ENCODE measurements at regions not wholly inside any gene's neighbourhood (a gene's known extent, or its start where the extent isn't known, plus 50 kb on each side); places are given as distances from the start of the nearest gene placed in this dataset.

DNA sequence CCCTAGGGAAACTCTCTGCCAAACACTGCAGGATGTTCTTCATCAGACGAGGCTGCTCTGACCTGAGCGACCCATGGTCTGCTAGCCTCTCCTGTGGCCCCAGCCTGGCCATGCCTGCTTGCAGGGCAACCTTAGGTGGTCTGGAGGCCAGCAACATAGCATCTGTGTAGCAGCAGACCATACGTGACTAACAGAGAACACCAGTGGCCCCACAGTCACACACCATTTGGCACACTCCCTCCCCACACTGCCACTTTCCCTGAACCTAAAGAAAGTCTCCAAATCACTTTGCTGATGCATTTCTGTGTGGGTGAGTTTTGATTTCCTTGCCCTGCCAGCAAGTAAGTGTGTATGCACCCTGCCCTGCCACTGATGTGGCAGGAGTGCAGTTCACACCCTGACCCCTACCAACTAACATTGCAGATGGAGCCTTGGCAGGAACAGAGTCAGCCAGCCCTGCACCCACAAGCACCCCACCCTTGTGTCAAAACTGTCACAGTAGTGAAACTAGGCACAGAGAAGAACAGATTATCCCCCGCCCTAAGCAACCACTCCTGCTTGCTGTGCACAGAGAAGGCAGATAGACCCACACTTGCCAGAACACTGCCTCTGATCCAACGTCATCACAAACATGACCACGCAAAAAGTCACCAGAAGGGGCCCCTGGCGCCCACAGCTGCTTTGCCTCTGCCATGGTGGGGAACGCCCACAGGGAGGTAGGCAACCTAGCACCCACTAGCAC is 249.1 kb downstream of the SPIN4 start:
- intact Hi-C loops (cut with DNase I): no loop called here
- 60 to 77% (median 74%) methylated on average over 4 to 8 of the region's 8 CpGs for WGBS, 3 donors
- Histone ChIP-seq H3K9me3 (no peaks in the 10 kb centered on the region), H3K4me3 (no peak overlapping the region), H3K27ac (no peak overlapping the region), H3K27me3 (ENCODE audit: insufficient read depth in 3 of 3, low read length in 2 of 3) (peaks cover 0 to 4% (median 0%) of the 10 kb centered on the region in 3 donors), H3K36me3 (ENCODE audit: insufficient read depth in 1 of 2, low read depth in 1 of 2) (no peaks in the 10 kb centered on the region), H3K4me1 (no peaks in the 10 kb centered on the region)
- DNase-seq: no peak
- ATAC-seq: no peak
- TF ChIP-seq, protein P1, sequence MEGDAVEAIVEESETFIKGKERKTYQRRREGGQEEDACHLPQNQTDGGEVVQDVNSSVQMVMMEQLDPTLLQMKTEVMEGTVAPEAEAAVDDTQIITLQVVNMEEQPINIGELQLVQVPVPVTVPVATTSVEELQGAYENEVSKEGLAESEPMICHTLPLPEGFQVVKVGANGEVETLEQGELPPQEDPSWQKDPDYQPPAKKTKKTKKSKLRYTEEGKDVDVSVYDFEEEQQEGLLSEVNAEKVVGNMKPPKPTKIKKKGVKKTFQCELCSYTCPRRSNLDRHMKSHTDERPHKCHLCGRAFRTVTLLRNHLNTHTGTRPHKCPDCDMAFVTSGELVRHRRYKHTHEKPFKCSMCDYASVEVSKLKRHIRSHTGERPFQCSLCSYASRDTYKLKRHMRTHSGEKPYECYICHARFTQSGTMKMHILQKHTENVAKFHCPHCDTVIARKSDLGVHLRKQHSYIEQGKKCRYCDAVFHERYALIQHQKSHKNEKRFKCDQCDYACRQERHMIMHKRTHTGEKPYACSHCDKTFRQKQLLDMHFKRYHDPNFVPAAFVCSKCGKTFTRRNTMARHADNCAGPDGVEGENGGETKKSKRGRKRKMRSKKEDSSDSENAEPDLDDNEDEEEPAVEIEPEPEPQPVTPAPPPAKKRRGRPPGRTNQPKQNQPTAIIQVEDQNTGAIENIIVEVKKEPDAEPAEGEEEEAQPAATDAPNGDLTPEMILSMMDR (IDR thresholded peaks at IDR 0.05): no peak

DNA sequence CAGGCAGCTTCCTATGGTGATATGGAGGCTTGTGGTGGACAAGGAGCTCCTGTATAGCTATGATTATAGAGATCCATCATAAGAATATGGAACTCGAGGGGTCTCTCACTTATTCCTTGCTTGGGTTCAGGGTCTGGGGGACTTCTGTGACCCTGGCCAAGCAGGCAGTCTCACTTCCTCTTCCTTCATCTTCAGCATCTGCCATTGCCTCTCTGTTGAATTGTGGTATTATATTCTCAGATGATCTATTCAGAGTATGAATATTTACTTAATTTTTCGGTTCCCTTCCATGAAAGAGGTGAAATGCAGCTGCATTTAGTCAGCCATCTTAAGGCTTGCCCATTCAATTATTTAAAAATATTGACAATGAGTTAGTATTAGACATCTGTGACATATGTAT is 292.9 kb downstream of the SPIN4 start:
- DNase-seq (no peak), ATAC-seq (no peak)
- TF ChIP-seq, protein P1 (IDR thresholded peaks at IDR 0.05): no peak
- intact Hi-C loops (cut with DNase I): no loop called here
- peaks cover 5% of the 10 kb centered on the region for H3K9me3 ChIP-seq
- 18 to 21% (median 19%) methylated on average over 2 of the region's 2 CpGs for WGBS, 3 donors
- no peak overlapping the region for H3K4me3 ChIP-seq
- no peaks in the 10 kb centered on the region for H3K4me1 ChIP-seq
- H3K36me3 ChIP-seq (ENCODE audit: insufficient read depth in 1 of 2, low read depth in 1 of 2): no peaks in the 10 kb centered on the region
- no peak overlapping the region for H3K27ac ChIP-seq
- H3K27me3 ChIP-seq (ENCODE audit: insufficient read depth in 3 of 3, low read length in 2 of 3): peaks cover 0 to 12% (median 0%) of the 10 kb centered on the region in 3 donors

DNA sequence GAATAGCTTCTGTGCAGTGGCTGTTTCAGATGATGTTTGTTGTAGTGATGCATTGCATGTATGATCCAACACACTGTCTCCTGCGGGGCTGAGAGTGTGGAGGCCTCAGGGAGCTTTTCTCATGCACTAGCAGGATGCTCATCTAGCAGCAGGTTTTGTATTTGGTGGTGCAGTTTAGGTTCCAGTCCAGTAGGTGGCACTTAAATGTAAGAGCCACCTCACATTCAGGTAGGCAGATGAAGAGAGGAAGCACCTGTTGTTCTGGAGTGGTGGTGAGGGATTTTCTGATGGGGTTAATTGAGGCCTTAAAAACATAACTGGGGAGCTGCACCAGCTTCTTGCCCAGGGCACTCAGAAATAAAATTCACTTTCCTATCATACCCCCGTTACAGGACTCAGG is 300.9 kb downstream of the SPIN4 start:
- Histone ChIP-seq H3K9me3 (no peaks in the 10 kb centered on the region), H3K4me1 (no peaks in the 10 kb centered on the region), H3K36me3 (ENCODE audit: insufficient read depth in 1 of 2, low read depth in 1 of 2) (no peaks in the 10 kb centered on the region), H3K27me3 (ENCODE audit: insufficient read depth in 3 of 3, low read length in 2 of 3) (no peaks in the 10 kb centered on the region), H3K4me3 (no peak overlapping the region), H3K27ac (no peak overlapping the region)
- 20 to 30% (median 26%) methylated on average over 2 of the region's 2 CpGs for whole genome bisulfite sequencing, 3 donors
- DNase-seq (no peak), ATAC-seq (no peak)
- intact Hi-C loops (cut with DNase I): no loop called here
- TF ChIP-seq, protein P1 (IDR thresholded peaks at IDR 0.05): no peak

DNA sequence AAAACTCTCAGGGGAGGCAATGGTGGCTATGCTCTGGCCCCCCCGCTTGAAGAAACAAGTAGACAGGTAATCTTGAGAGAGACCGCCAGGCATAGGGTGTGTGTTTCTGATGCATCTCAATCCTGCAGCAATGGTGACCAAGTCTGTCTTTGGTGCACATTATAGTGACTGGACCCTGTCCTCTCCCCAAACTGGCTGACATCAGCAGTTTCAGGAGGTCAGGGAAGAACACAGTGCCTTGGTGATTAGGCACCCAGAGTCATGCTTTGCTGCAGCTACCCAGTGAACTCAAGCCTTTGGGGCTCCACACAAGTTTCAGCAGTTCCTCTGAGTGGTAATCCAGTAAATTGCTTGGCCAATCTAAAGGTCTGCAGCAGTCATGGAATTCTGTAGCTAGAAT is 318.3 kb downstream of the SPIN4 start:
- ATAC-seq: no peak
- intact Hi-C loops (cut with DNase I): no loop called here

More for the DNA sequence above, 318.3 kb downstream of the SPIN4 start:
- H3K4me1 ChIP-seq: no peaks in the 10 kb centered on the region
- WGBS, 3 donors: 58 to 72% (median 71%) methylated on average over 2 of the region's 2 CpGs
- no peak overlapping the region for H3K27ac ChIP-seq
- no peaks in the 10 kb centered on the region for H3K27me3 ChIP-seq (ENCODE audit: insufficient read depth in 3 of 3, low read length in 2 of 3)
- no peak overlapping the region for H3K4me3 ChIP-seq
- no peaks in the 10 kb centered on the region for H3K9me3 ChIP-seq
- TF ChIP-seq, protein P1 (IDR thresholded peaks at IDR 0.05): no peak
- no peaks in the 10 kb centered on the region for H3K36me3 ChIP-seq (ENCODE audit: insufficient read depth in 1 of 2, low read depth in 1 of 2)
- DNase-seq: no peak

Measured in psoas muscle (tissue), 7 donors.